HFFc6 (cell line): ENCODE measurements at regions not wholly inside any gene's neighbourhood (a gene's known extent, or its start where the extent isn't known, plus 50 kb on each side); places are given as distances from the start of the nearest gene placed in this dataset.

Experiments used
- DNase-seq: peaks from one replicate; pipeline ENCODE4 v3.0.0-alpha.2; 2018
- H3K27ac Mint-ChIP-seq: 2 replicates; pipeline ENCODE4 v1.8.0; 2020; ENCODE audit warnings: mild to moderate bottlenecking, mixed read lengths
- H3K27me3 Mint-ChIP-seq: 2 replicates; pipeline ENCODE4 v1.8.0; 2021; ENCODE audit warnings: mild to moderate bottlenecking, moderate library complexity, mixed read lengths; ENCODE audit not compliant: insufficient read depth
- H3K36me3 Mint-ChIP-seq: 2 replicates; pipeline ENCODE4 v1.8.0; 2021; ENCODE audit warnings: low read depth, mixed read lengths
- H3K4me1 Mint-ChIP-seq: 2 replicates; pipeline ENCODE4 v1.8.0; 2020; ENCODE audit warnings: low read depth, mixed read lengths
- H3K4me3 Mint-ChIP-seq: 2 replicates; pipeline ENCODE4 v1.8.0; 2020; ENCODE audit warnings: mild to moderate bottlenecking, moderate library complexity, mixed read lengths
- H3K9me3 Mint-ChIP-seq: 2 replicates; pipeline ENCODE4 v1.8.0; 2020; ENCODE audit warnings: mild to moderate bottlenecking, mixed read lengths
- TF ChIP-seq, protein P1 (sequence below): fragments of 200-600 bp; sonication (generic); IDR thresholded peaks from 2 replicates; pipeline ENCODE4 v1.5.0; 2021; ENCODE audit warnings: antibody characterized with exemption, mild to moderate bottlenecking

DNA sequence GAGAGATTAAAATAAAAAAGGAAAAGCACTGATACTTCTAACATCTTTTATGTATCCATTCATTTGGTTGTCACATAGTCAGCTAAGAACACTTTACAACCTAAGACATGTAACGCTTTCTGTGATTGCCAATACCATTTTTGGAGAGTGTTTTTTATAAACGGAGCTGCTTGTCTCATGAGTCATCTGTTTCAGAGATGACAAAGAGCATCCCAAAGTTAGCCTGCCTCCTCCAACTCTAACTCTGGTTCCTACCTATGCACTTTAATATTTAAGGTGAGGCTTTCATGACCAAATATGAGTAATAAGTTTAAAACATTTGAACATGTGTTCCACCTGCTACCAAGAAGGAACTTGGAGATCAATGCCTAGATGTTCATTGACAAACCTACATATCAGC is 260.1 kb upstream of the SMIM21 start:
- no peak overlapping the region for H3K27ac Mint-ChIP-seq
- TF ChIP-seq, protein P1, sequence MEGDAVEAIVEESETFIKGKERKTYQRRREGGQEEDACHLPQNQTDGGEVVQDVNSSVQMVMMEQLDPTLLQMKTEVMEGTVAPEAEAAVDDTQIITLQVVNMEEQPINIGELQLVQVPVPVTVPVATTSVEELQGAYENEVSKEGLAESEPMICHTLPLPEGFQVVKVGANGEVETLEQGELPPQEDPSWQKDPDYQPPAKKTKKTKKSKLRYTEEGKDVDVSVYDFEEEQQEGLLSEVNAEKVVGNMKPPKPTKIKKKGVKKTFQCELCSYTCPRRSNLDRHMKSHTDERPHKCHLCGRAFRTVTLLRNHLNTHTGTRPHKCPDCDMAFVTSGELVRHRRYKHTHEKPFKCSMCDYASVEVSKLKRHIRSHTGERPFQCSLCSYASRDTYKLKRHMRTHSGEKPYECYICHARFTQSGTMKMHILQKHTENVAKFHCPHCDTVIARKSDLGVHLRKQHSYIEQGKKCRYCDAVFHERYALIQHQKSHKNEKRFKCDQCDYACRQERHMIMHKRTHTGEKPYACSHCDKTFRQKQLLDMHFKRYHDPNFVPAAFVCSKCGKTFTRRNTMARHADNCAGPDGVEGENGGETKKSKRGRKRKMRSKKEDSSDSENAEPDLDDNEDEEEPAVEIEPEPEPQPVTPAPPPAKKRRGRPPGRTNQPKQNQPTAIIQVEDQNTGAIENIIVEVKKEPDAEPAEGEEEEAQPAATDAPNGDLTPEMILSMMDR = no peak
- no peaks in the 10 kb centered on the region for H3K36me3 Mint-ChIP-seq
- H3K4me1 Mint-ChIP-seq = no peaks in the 10 kb centered on the region
- peaks cover 7% of the 10 kb centered on the region for H3K27me3 Mint-ChIP-seq
- H3K4me3 Mint-ChIP-seq = no peak overlapping the region
- no peaks in the 10 kb centered on the region for H3K9me3 Mint-ChIP-seq
- no peak for DNase-seq

DNA sequence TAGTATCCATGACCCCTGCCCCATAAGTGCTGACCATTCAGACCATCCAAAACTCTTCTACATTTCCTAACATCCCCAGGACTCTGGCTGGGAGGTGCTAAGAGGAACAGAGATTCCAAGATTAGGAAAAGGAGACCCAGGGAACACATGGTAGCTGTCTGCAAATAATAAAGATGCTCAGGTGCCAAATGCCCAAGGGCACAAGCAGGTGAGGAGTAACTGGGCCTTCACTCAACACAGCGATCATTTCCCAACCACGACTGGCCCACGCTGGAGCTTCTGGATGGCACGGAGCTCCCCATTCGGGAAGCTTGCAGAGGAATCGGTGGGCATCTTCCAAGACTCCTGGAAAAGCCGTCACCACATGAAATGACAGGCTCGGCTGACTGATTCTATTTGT is 255.9 kb upstream of the SMIM21 start:
- Mint-ChIP-seq H3K9me3 (no peaks in the 10 kb centered on the region), H3K27ac (no peak overlapping the region), H3K27me3 (peaks cover 12% of the 10 kb centered on the region), H3K4me1 (no peaks in the 10 kb centered on the region), H3K36me3 (no peaks in the 10 kb centered on the region), H3K4me3 (no peak overlapping the region)
- TF ChIP-seq, protein P1 = no peak
- no peak for DNase-seq

DNA sequence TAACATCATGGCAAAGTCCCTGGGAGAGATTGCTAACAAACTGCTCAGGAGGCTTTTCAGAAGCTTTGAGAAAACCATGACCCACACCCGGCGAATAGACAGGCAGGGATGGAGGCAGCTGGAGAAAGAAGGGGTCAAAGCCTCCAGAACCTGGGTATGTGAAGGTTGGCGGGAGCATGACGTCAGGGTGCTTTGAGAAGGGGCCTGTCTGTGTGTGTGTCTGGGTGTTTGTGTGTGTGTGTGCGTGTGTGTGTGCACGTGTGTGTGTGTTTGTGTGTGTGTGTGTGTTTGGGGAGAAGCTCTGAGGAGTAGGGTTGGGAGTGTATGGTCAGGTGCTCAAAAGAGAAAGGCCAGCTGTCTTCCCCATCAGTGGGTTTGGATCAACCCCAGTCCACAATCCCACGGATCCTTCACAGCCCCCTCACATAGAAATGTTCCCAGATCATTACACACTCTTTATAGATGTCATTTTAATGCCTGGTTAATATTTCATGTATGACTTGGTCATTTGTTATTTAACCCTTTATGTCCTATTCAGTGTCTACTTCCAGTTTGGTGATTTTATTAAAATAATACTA is 254.1 kb upstream of the SMIM21 start:
- no peak for DNase-seq
- TF ChIP-seq, protein P1 = no peak
- H3K27me3 Mint-ChIP-seq = peaks cover 9% of the 10 kb centered on the region
- no peak overlapping the region for H3K27ac Mint-ChIP-seq
- no peaks in the 10 kb centered on the region for H3K4me1 Mint-ChIP-seq
- H3K36me3 Mint-ChIP-seq = no peaks in the 10 kb centered on the region
- H3K9me3 Mint-ChIP-seq = no peaks in the 10 kb centered on the region
- no peak overlapping the region for H3K4me3 Mint-ChIP-seq

DNA sequence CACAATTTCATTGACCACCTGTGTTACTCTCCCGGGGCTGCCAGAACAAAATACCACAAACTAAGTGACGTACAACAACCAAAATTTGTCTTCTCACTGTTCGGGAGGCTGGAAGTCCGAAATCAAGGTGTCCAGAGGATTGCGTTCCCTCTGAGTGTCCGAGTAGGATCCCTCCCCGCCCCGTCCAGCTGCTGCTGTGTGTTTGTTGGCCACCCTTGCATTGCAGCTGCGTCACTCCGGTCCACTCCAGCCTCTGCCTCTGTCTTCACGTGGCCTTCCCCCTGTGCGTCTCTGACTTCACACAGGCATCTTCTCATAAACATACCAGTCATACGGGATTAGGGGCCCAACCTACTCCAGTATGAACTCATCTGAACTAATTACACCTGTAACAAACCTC is 251.8 kb upstream of the SMIM21 start:
- TF ChIP-seq, protein P1 = no peak
- Mint-ChIP-seq H3K27ac (no peak overlapping the region), H3K4me1 (no peaks in the 10 kb centered on the region)

DNA sequence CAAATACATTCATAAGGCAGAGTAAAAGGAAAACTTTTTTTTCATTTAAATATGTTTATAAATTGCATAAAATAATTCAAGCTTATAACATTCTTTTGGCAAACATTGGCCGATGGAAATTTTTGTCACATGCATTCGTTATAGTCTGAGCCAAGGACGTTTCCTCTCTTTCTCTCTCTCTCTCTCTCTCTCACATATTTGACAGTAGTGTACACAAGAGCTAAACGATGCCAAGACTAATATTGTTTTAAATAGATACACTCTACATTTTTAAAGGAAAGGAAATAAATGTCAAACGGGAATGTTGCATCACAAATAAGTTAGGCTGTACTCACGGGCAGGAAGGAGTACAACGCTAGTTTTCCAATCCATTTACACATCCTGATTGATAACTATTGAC is 251.1 kb upstream of the SMIM21 start:
- no peaks in the 10 kb centered on the region for H3K4me1 Mint-ChIP-seq
- H3K27ac Mint-ChIP-seq = no peak overlapping the region
- no peaks in the 10 kb centered on the region for H3K9me3 Mint-ChIP-seq
- DNase-seq = no peak
- H3K27me3 Mint-ChIP-seq = peaks cover 5% of the 10 kb centered on the region; the same call in 1 of the 2 replicates
- H3K36me3 Mint-ChIP-seq = no peaks in the 10 kb centered on the region
- no peak overlapping the region for H3K4me3 Mint-ChIP-seq
- TF ChIP-seq, protein P1 = no peak

More for the DNA sequence above, 251.8 kb upstream of the SMIM21 start:
- Mint-ChIP-seq H3K4me3 (no peak overlapping the region), H3K36me3 (no peaks in the 10 kb centered on the region), H3K9me3 (no peaks in the 10 kb centered on the region), H3K27me3 (peaks cover 5% of the 10 kb centered on the region; the same call in 1 of the 2 replicates)
- DNase-seq = no peak
